Activated T-helper 2 cell treated with anti-CD3 and anti-CD28 coated beads, Interferon-gamma antibody, Interleukin-2, Interleukin-4, amounts not matched to agents 10 μg/mL and 5 μg/mL and 100 μg/mL, durations not matched to agents 14 hours and 24 hours and 36 hours (primary cell): ENCODE measurements at regions not wholly inside any gene's neighbourhood (a gene's known extent, or its start where the extent isn't known, plus 50 kb on each side); places are given as distances from the start of the nearest gene placed in this dataset.

ENCODE experiments used
- DNase-seq: peaks from one replicate; pipeline ENCODE4 v3.0.0; 2021; ENCODE audit warnings: low spot score
- H3K27ac Mint-ChIP-seq: one replicate; pipeline ENCODE4 v1.8.0; 2021; ENCODE audit warnings: mixed read lengths
- H3K27me3 Mint-ChIP-seq: one replicate; pipeline ENCODE4 v1.8.0; 2021; ENCODE audit warnings: low read depth, mixed read lengths
- H3K36me3 Mint-ChIP-seq: one replicate; pipeline ENCODE4 v1.8.0; 2021; ENCODE audit warnings: low read depth, mixed read lengths
- H3K4me1 Mint-ChIP-seq: one replicate; pipeline ENCODE4 v1.8.0; 2021; ENCODE audit warnings: low read depth, mixed read lengths
- H3K4me3 Mint-ChIP-seq: one replicate; pipeline ENCODE4 v1.8.0; 2021; ENCODE audit warnings: low read depth, mild to moderate bottlenecking, moderate library complexity, mixed read lengths
- H3K9me3 Mint-ChIP-seq: one replicate; pipeline ENCODE4 v1.8.0; 2021; ENCODE audit warnings: mixed read lengths
- intact Hi-C: fragments of 100-400 bp; cut with micrococcal nuclease; formaldehyde crosslinking; loops from one replicate; pipeline ENCODE4 v1.15.1; 2023

DNA sequence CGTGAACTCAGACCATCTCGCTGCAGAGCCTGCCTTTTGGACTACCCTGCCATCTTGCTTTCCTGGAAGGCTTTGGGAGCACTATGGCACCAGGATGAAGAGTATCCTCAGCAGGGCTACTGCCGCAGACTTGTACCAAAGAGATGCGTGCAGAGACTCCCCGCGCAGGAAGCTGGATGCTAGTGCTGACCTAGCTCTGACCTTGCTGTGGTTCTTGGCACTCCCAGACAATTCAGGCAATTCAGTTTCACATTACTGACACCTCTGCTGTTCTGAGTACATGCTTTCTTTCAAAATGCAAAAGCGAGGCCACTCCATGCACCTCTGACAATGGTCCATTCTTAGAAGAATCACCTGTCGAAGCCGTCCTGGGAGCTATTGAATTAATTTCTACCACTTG is 251.5 kb upstream of the MEX3C start:
- Mint-ChIP-seq H3K27ac (no peak overlapping the region), H3K27me3 (peaks cover 6% of the 10 kb centered on the region), H3K36me3 (no peaks in the 10 kb centered on the region), H3K4me1 (no peaks in the 10 kb centered on the region), H3K9me3 (no peaks in the 10 kb centered on the region), H3K4me3 (no peak overlapping the region)
- no peak for DNase-seq
- intact Hi-C loops: no loop called here

- Mint-ChIP-seq H3K36me3 (no peaks in the 10 kb centered on the region), H3K4me3 (no peak overlapping the region)
- intact Hi-C loops: no loop called here
Observed at GRCh38 chr18:51453594-51453993, 256.1 kb upstream of the MEX3C start.

GRCh38 chr18:51458861-51459260 is 261.4 kb upstream of the MEX3C start:
- Mint-ChIP-seq H3K9me3 (no peaks in the 10 kb centered on the region), H3K4me3 (no peak overlapping the region)
- intact Hi-C loops: no loop called here

More at GRCh38 chr18:51453594-51453993, 256.1 kb upstream of the MEX3C start:
- no peaks in the 10 kb centered on the region for H3K9me3 Mint-ChIP-seq
- DNase-seq: no peak
- H3K4me1 Mint-ChIP-seq: no peaks in the 10 kb centered on the region
- H3K27me3 Mint-ChIP-seq: peaks cover 4% of the 10 kb centered on the region
- H3K27ac Mint-ChIP-seq: no peak overlapping the region

DNA sequence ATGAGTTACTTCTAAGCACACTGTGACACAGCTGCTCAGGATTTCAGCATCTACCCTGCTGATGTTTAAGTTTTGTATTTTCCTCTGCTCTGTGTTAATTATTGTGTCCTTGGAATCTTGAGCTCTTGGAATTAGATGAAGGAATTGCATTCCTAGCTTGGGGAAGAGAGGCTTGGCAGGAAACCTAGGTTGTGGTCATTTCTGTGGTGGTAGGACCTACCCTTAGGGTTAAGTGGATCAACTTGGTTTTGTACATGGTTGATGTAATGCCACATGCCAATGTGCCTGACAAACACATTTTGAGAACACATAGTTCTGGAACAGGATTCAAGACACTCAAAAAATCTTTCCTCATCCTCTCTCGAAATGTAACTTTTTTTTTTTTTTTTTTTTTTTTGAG is 264.5 kb upstream of the MEX3C start:
- no peaks in the 10 kb centered on the region for H3K27me3 Mint-ChIP-seq
- intact Hi-C loops: no loop called here
- H3K27ac Mint-ChIP-seq: no peak overlapping the region
- H3K4me3 Mint-ChIP-seq: no peak overlapping the region
- H3K9me3 Mint-ChIP-seq: no peaks in the 10 kb centered on the region
- H3K36me3 Mint-ChIP-seq: no peaks in the 10 kb centered on the region
- H3K4me1 Mint-ChIP-seq: no peaks in the 10 kb centered on the region
- DNase-seq: no peak

More at GRCh38 chr18:51458861-51459260, 261.4 kb upstream of the MEX3C start:
- no peak overlapping the region for H3K27ac Mint-ChIP-seq
- no peaks in the 10 kb centered on the region for H3K4me1 Mint-ChIP-seq
- no peaks in the 10 kb centered on the region for H3K36me3 Mint-ChIP-seq
- DNase-seq: no peak
- H3K27me3 Mint-ChIP-seq: peaks cover 4% of the 10 kb centered on the region

GRCh38 chr18:51463483-51464136 is 266.1 kb upstream of the MEX3C start:
- DNase-seq: no peak
- no peak overlapping the region for H3K4me3 Mint-ChIP-seq

GRCh38 chr18:51478908-51479307 is 281.4 kb upstream of the MEX3C start:
- intact Hi-C loops: no loop called here
- Mint-ChIP-seq H3K9me3 (no peaks in the 10 kb centered on the region), H3K4me1 (no peaks in the 10 kb centered on the region), H3K27me3 (peaks cover 3% of the 10 kb centered on the region), H3K4me3 (no peak overlapping the region), H3K27ac (no peak overlapping the region), H3K36me3 (no peaks in the 10 kb centered on the region)
- no peak for DNase-seq

More at GRCh38 chr18:51463483-51464136, 266.1 kb upstream of the MEX3C start:
- H3K9me3 Mint-ChIP-seq: no peaks in the 10 kb centered on the region
- H3K36me3 Mint-ChIP-seq: no peaks in the 10 kb centered on the region
- no peaks in the 10 kb centered on the region for H3K4me1 Mint-ChIP-seq
- intact Hi-C loops: no loop called here
- H3K27ac Mint-ChIP-seq: no peak overlapping the region
- H3K27me3 Mint-ChIP-seq: no peaks in the 10 kb centered on the region

DNA sequence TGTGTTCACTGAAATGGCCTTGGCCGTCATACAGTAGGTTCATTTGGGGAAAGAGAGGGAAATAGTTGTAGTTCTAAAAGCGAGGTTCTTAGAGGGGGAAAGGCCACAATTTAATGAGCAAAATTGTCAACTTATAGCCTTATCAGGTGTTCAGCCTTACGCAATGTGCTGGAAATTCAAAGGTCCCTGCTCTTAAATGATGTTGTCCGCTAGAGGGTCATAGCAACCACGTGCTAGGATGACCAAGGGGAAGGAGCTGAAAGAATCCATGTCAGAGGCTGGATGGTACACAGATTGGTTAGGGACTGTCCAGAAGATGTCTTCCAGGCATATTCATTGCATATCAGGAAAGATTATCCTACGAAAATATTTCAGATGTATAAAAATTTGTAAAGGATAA is 282.3 kb upstream of the MEX3C start:
- Mint-ChIP-seq H3K27ac (no peak overlapping the region), H3K36me3 (no peaks in the 10 kb centered on the region), H3K9me3 (no peaks in the 10 kb centered on the region), H3K4me1 (no peaks in the 10 kb centered on the region), H3K27me3 (no peaks in the 10 kb centered on the region), H3K4me3 (no peak overlapping the region)
- intact Hi-C loops: no loop called here
- DNase-seq: no peak

DNA sequence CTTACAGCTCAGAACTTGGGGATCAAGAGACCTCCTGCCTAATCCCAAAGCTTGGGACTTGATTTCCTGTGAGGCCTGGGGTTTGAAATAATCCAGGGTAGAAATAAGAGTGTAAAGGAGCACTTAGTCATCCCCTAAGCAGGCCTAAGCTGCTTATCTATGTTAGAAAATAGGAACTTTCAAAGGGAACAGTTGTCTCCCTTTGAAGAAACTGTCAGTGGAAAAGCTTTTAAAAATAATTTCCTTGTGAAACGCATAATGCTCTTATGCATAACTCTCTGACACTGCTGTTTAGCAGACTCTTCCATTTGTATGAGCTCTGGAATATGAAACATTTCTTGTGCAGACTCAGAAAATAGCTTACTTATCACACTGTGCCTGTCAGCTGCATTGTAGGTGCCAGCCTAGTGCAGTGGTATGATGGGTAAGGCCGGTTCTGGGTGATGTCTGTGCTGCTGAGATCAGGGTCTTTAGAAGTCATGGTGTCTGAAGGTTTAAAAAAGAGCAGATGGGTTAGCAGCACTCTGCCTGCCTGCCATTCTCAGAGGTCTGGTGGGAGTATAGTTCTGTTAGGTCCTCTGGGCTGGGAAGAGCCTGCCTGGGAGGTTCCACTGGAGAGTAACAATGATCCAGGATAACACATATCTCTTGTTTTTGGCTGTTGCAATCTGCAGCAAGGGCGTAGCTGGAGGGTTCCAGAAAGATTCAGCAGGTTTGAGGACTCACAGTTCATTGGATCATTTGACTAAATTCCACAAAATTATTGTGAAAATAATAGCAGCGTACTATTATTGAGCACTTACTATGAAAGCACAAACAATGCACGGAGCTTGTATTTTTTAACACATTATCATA is 283.2 kb upstream of the MEX3C start:
- Mint-ChIP-seq H3K36me3 (no peaks in the 10 kb centered on the region), H3K27me3 (no peaks in the 10 kb centered on the region)
- intact Hi-C loops: no loop called here

GRCh38 chr18:51486735-51487366 is 289.4 kb upstream of the MEX3C start:
- Mint-ChIP-seq H3K4me3 (no peak overlapping the region), H3K27me3 (no peaks in the 10 kb centered on the region), H3K4me1 (no peaks in the 10 kb centered on the region), H3K9me3 (no peaks in the 10 kb centered on the region), H3K36me3 (no peaks in the 10 kb centered on the region), H3K27ac (no peak overlapping the region)
- DNase-seq: no peak
- intact Hi-C loops: no loop called here

More for the DNA sequence above, 283.2 kb upstream of the MEX3C start:
- Mint-ChIP-seq H3K4me3 (no peak overlapping the region), H3K4me1 (no peaks in the 10 kb centered on the region), H3K27ac (no peak overlapping the region), H3K9me3 (no peaks in the 10 kb centered on the region)
- no peak for DNase-seq

GRCh38 chr18:51490417-51490816 is 292.9 kb upstream of the MEX3C start:
- H3K9me3 Mint-ChIP-seq: no peaks in the 10 kb centered on the region
- no peak overlapping the region for H3K27ac Mint-ChIP-seq
- intact Hi-C loops: no loop called here
- no peak for DNase-seq
- no peaks in the 10 kb centered on the region for H3K27me3 Mint-ChIP-seq
- H3K36me3 Mint-ChIP-seq: no peaks in the 10 kb centered on the region
- no peak overlapping the region for H3K4me3 Mint-ChIP-seq
- no peaks in the 10 kb centered on the region for H3K4me1 Mint-ChIP-seq

DNA sequence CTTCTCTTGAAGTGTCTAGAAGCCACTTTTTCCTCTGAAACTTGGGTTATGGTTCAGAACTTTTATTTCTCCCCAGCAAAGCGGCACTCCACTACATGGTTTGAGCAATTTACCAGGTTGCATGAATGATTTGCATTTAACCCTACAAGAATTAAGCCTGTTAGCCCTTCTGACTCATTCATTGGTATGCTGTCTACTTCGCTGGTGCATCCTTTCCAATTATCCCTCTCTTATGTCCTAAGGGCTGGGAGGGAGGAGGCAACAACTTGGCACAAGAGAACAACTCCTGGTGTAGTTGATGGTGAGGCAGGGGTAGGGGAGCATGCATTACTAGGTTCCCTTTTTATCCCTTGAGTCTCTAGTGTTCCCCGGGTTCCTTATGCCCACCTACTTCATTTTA is 293.4 kb upstream of the MEX3C start:
- Mint-ChIP-seq H3K9me3 (no peaks in the 10 kb centered on the region), H3K4me1 (no peaks in the 10 kb centered on the region), H3K27me3 (no peaks in the 10 kb centered on the region), H3K4me3 (no peak overlapping the region), H3K27ac (no peak overlapping the region), H3K36me3 (no peaks in the 10 kb centered on the region)
- no peak for DNase-seq
- intact Hi-C loops: no loop called here

GRCh38 chr18:51491678-51492372 is 294.3 kb upstream of the MEX3C start:
- Mint-ChIP-seq H3K27me3 (no peaks in the 10 kb centered on the region), H3K9me3 (no peaks in the 10 kb centered on the region), H3K4me3 (no peak overlapping the region), H3K27ac (no peak overlapping the region), H3K4me1 (no peaks in the 10 kb centered on the region), H3K36me3 (no peaks in the 10 kb centered on the region)
- intact Hi-C loops: no loop called here
- DNase-seq: no peak
